NAMALWA (cell line): ENCODE measurements at regions not wholly inside any gene's neighbourhood (a gene's known extent, or its start where the extent isn't known, plus 50 kb on each side); places are given as distances from the start of the nearest gene placed in this dataset.
"Not testable (repeated sequence)": the region's sequence is repeated elsewhere in the genome, so short reads cannot be mapped to it uniquely, and the experiment has no call there.

Experiments
- DNase-seq: peaks from one replicate; pipeline ENCODE4 v3.0.0-alpha.2; 2015; ENCODE audit warnings: low spot score

GRCh38 chr4:104549736-104550135 lies 55.0 kb upstream of the CXXC4 start:
- DNase-seq = no peak

GRCh38 chr4:104559502-104559901 lies 64.8 kb upstream of the CXXC4 start:
- no peak for DNase-seq

- DNase-seq = no peak
Measured at GRCh38 chr4:104571341-104571740, 76.6 kb upstream of the CXXC4 start.

- no peak for DNase-seq
Measured at GRCh38 chr4:104574371-104574770, 79.7 kb upstream of the CXXC4 start.

GRCh38 chr4:104575278-104575677 lies 80.6 kb upstream of the CXXC4 start:
- no peak for DNase-seq

GRCh38 chr4:104577405-104577804 lies 82.7 kb upstream of the CXXC4 start:
- DNase-seq = no peak

- not testable (repeated sequence) for DNase-seq
Measured at GRCh38 chr4:104581476-104581875, 86.8 kb upstream of the CXXC4 start.

GRCh38 chr4:104582056-104582455 lies 87.4 kb upstream of the CXXC4 start:
- not testable (repeated sequence) for DNase-seq

- DNase-seq = no peak
Measured at GRCh38 chr4:104589264-104589868, 94.7 kb upstream of the CXXC4 start.

- DNase-seq = no peak
Measured at GRCh38 chr4:104591510-104591911, 96.8 kb upstream of the CXXC4 start.

GRCh38 chr4:104592183-104592582 lies 97.5 kb upstream of the CXXC4 start:
- DNase-seq = no peak

- no peak for DNase-seq
Measured at GRCh38 chr4:104593019-104593418, 98.3 kb upstream of the CXXC4 start.

GRCh38 chr4:104596189-104596588 lies 101.5 kb upstream of the CXXC4 start:
- DNase-seq = no peak

- no peak for DNase-seq
Measured at GRCh38 chr4:104615496-104615895, 120.8 kb upstream of the CXXC4 start.

- DNase-seq = no peak
Measured at GRCh38 chr4:104615926-104616325, 121.2 kb upstream of the CXXC4 start.

GRCh38 chr4:104616401-104616820 lies 121.7 kb upstream of the CXXC4 start:
- no peak for DNase-seq

GRCh38 chr4:104625706-104626105 lies 131.0 kb upstream of the CXXC4 start:
- no peak for DNase-seq

- DNase-seq = no peak
Measured at GRCh38 chr4:104629601-104630000, 134.9 kb upstream of the CXXC4 start.

GRCh38 chr4:104630272-104630671 lies 135.6 kb upstream of the CXXC4 start:
- no peak for DNase-seq

- no peak for DNase-seq
Measured at GRCh38 chr4:104631000-104631399, 136.3 kb upstream of the CXXC4 start.

- no peak for DNase-seq
Measured at GRCh38 chr4:104641418-104641817, 146.7 kb upstream of the CXXC4 start.

- DNase-seq = no peak
Measured at GRCh38 chr4:104642521-104642920, 147.8 kb upstream of the CXXC4 start.

- no peak for DNase-seq
Measured at GRCh38 chr4:104643805-104644204, 149.1 kb upstream of the CXXC4 start.

GRCh38 chr4:104649631-104650030 lies 154.9 kb upstream of the CXXC4 start:
- DNase-seq = no peak

- not testable (repeated sequence) for DNase-seq
Measured at GRCh38 chr4:104662269-104662668, 167.6 kb upstream of the CXXC4 start.
